Upper lobe of left lung (tissue), 6 donors: ENCODE measurements at regions not wholly inside any gene's neighbourhood (a gene's known extent, or its start where the extent isn't known, plus 50 kb on each side); places are given as distances from the start of the nearest gene placed in this dataset.

Source experiments
- ATAC-seq, 2 donors: fragments of 200-7000 bp; cut with Tn5 transposase; one replicate each; pipeline ENCODE4 v1.9.1; 2022; ENCODE audit warnings: mild to moderate bottlenecking in 2 of 2, moderate library complexity in 2 of 2; ENCODE audit not compliant: low FRiP score in 2 of 2
- DNase-seq, 2 donors: peaks; one replicate each; pipeline ENCODE4 v3.0.0-alpha.2; 2019 to 2020
- H3K27ac ChIP-seq, 4 donors: fragments of 200-600 bp; sonication (generic); one replicate each; pipeline ENCODE4 v1.5.1; 2016 to 2019
- H3K27me3 ChIP-seq, 4 donors: fragments of 200-600 bp; sonication (generic); one replicate each; pipeline ENCODE4 v1.5.1; 2017 to 2019
- H3K36me3 ChIP-seq, 4 donors: fragments of 200-600 bp; sonication (generic); one replicate each; pipeline ENCODE4 v1.5.1; 2016 to 2019
- H3K4me1 ChIP-seq, 4 donors: fragments of 200-600 bp; sonication (generic); one replicate each; pipeline ENCODE4 v1.5.1; 2018 to 2019
- H3K4me3 ChIP-seq, 4 donors: fragments of 200-600 bp; sonication (generic); one replicate each; pipeline ENCODE4 v1.5.1; 2017 to 2019; ENCODE audit warnings: mild to moderate bottlenecking in 2 of 4, moderate library complexity in 1 of 4
- H3K9me3 ChIP-seq, 4 donors: fragments of 200-600 bp; sonication (generic); one replicate each; pipeline ENCODE4 v1.5.1; 2018 to 2019
- EP300 ChIP-seq, 4 donors: sonication (generic); formaldehyde crosslinking; IDR thresholded peaks; one replicate each; pipeline ENCODE4 v1.5.1; 2017; ENCODE audit warnings: antibody characterized with exemption in 4 of 4, control low read depth in 2 of 4
- POLR2A ChIP-seq, 4 donors: fragments of 450-650 bp; IDR thresholded peaks; one replicate each; pipeline ENCODE4 v1.5.1; 2016 to 2017; ENCODE audit warnings: antibody characterized with exemption in 4 of 4, mild to moderate bottlenecking in 2 of 4
- POLR2AphosphoS5 ChIP-seq, 2 donors: sonication (generic); formaldehyde crosslinking; IDR thresholded peaks; one replicate each; pipeline ENCODE4 v1.5.1; 2017; ENCODE audit warnings: antibody characterized with exemption in 2 of 2
- WGBS, 2 donors: methylation state at CpG; one replicate each; pipeline ENCODE4 v1.1.5; 2017 to 2018; 5-methylcytosine and 5-hydroxymethylcytosine counted together
- TF ChIP-seq, protein P1 (sequence below), 6 experiments: fragments of 450-650 bp in 4 of 6; fragments of 200-600 bp in 2 of 6; sonication (generic) in 2 of 6; IDR thresholded peaks; one replicate each; pipeline ENCODE4 v1.5.1; 2016 to 2019; ENCODE audit warnings: antibody characterized with exemption in 6 of 6
- donor health status: DM: no; HTN: no; CAD: no; lungs with moderate emphysema.
- donor health status: DM: no; HTN: yes; CAD: no; lungs with severe emphysema.

DNA sequence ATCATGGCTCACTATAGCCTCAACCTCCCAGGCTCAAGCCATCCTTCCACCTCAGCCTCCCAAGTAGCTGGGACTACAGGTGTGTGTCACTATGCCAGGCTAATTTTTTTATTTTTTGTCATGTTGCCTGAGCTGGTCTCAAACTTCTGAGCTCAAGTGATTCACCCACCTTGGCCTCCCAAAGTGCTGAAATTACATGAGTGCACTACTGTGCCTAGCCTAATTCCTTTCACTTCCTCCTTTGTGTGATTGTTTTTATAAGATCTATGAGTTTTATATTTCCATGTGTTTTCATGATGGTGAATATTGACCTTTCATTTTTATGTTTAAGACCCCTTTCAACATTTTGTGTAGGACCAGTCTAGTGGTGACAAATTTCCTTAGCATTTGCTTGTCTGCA is 55.2 kb upstream of the IL12B start:
- ATAC-seq (no peak), DNase-seq (no peak)
- Histone ChIP-seq H3K4me1 (no peaks in the 10 kb centered on the region), H3K4me3 (no peak overlapping the region), H3K27me3 (no peaks in the 10 kb centered on the region), H3K36me3 (no peaks in the 10 kb centered on the region), H3K9me3 (peaks cover 7 to 28% (median 20%) of the 10 kb centered on the region in 4 donors), H3K27ac (no peak overlapping the region)
- TF ChIP-seq, protein P1, sequence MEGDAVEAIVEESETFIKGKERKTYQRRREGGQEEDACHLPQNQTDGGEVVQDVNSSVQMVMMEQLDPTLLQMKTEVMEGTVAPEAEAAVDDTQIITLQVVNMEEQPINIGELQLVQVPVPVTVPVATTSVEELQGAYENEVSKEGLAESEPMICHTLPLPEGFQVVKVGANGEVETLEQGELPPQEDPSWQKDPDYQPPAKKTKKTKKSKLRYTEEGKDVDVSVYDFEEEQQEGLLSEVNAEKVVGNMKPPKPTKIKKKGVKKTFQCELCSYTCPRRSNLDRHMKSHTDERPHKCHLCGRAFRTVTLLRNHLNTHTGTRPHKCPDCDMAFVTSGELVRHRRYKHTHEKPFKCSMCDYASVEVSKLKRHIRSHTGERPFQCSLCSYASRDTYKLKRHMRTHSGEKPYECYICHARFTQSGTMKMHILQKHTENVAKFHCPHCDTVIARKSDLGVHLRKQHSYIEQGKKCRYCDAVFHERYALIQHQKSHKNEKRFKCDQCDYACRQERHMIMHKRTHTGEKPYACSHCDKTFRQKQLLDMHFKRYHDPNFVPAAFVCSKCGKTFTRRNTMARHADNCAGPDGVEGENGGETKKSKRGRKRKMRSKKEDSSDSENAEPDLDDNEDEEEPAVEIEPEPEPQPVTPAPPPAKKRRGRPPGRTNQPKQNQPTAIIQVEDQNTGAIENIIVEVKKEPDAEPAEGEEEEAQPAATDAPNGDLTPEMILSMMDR (IDR thresholded peaks at IDR 0.05), result no peak
- no peak for TF ChIP-seq EP300 (IDR thresholded peaks at IDR 0.05)
- TF ChIP-seq POLR2A (IDR thresholded peaks at IDR 0.05), result no peak
- no peak for TF ChIP-seq POLR2AphosphoS5 (IDR thresholded peaks at IDR 0.05)

DNA sequence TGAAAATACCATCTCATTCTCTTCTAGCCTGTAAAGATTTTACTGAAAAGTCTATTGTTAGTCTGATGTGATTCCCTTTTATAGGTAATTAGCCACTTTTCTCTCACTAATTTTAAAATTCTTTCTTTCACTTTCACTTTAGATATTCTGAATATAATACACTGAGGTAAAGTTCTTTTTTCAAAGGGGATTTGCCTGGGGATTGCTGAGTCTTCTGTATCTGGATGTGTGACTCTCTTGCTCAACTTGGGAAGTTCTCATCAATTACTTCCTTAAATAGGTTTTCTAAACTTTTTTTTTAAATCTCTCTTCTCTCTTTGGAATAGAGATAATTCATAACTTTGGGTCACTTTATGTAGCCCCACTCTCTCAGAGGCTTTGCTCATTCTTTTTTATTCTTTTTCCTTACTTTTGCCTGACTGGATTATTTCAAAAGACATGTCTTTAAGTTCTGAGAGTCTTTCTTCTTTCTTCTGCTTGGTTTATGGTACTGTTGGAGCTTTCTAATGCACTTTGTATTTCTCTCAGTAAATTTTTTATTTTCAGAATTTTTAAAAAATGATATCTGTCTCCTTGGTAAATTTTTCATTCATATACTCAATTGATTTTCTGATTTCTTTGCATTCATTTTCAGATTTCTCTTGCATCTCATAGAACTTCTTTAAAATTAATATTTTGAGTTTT is 55.9 kb upstream of the IL12B start:
- Histone ChIP-seq H3K9me3 (peaks cover 7 to 28% (median 20%) of the 10 kb centered on the region in 4 donors), H3K27me3 (no peaks in the 10 kb centered on the region), H3K36me3 (no peaks in the 10 kb centered on the region), H3K4me1 (no peaks in the 10 kb centered on the region), H3K27ac (no peak overlapping the region), H3K4me3 (no peak overlapping the region)
- DNase-seq (no peak), ATAC-seq (no peak)
- no peak for TF ChIP-seq POLR2A (IDR thresholded peaks at IDR 0.05)
- TF ChIP-seq EP300 (IDR thresholded peaks at IDR 0.05), result no peak
- no peak for TF ChIP-seq POLR2AphosphoS5 (IDR thresholded peaks at IDR 0.05)
- TF ChIP-seq, protein P1 (IDR thresholded peaks at IDR 0.05), result no peak

DNA sequence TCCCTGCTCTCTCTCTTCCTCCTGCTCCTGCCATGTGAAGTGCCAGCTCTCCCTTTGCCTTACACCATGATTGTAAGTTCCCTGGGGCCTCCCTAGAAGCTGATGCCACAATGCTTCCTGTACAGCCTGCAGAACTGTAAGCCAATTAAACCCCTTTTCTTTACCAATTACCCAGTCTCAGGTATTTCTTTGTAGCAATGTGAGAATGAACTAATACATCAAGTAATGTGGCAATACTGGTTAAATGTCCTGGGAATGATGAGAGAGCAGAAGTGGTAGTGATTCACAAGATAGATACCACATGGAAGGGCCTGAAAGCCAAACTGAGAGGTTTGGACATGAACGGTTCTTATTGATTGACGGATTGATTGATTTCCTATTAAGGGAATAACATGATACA is 62.6 kb upstream of the IL12B start:
- TF ChIP-seq, protein P1 (IDR thresholded peaks at IDR 0.05), result no peak
- TF ChIP-seq POLR2AphosphoS5 (IDR thresholded peaks at IDR 0.05), result no peak

DNA sequence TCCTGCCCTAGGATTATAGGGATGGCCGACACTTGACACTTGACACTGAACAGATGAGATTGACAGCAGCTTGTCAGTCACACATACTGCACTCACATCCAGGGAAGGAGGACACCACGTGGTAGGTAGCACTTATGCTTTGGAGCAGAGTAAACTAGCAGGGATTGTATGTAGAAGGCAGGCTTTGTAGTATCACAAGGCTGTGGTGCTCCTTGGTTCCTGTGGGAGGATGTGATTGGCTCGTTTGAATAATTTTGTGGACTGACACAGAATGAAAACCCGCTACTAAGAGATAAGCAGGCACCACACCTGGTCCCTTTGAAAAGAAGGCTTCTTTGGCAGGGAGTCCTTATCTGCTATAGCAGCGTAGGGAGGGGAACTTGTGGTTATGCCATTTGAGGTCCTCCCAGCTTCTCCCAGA is 63.6 kb upstream of the IL12B start:
- TF ChIP-seq EP300 (IDR thresholded peaks at IDR 0.05), result no peak
- no peak for TF ChIP-seq POLR2A (IDR thresholded peaks at IDR 0.05)
- TF ChIP-seq, protein P1 (IDR thresholded peaks at IDR 0.05), result no peak
- no peak for TF ChIP-seq POLR2AphosphoS5 (IDR thresholded peaks at IDR 0.05)
- H3K27me3 ChIP-seq, result no peaks in the 10 kb centered on the region
- WGBS, 2 donors, result 55% methylated on average over 5 of the region's 5 CpGs

More for the DNA sequence above, 62.6 kb upstream of the IL12B start:
- H3K4me1 ChIP-seq, result no peaks in the 10 kb centered on the region
- DNase-seq (no peak), ATAC-seq (no peak)
- WGBS, 2 donors, result 93 to 94% methylated on average over 2 of the region's 2 CpGs
- peaks cover 0 to 4% (median under 1%) of the 10 kb centered on the region in 4 donors for H3K9me3 ChIP-seq
- H3K36me3 ChIP-seq, result no peaks in the 10 kb centered on the region
- H3K27ac ChIP-seq, result no peak overlapping the region
- no peak overlapping the region for H3K4me3 ChIP-seq
- H3K27me3 ChIP-seq, result no peaks in the 10 kb centered on the region

DNA sequence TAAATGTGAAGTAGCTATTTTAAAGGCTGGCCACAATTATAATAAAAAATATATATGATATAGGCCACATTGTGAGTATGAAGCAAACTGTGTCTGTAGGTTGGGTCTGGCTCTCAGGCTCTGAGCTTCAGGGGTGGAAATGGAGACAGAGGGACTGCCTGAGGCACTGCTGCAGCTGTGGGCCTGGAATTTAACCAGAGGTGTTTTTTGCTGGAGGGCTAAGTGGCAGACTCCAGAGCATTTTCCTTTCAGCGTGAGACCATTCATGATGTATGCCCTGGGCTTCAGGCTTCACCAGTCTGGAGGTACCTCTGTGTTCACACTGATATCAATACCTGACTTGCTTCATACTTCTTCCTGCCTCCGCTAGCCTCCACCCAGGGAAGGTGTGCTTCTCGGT is 64.9 kb upstream of the IL12B start:
- WGBS, 2 donors, result 90 to 91% methylated on average over 3 of the region's 3 CpGs
- ATAC-seq, result no peak
- TF ChIP-seq, protein P1 (IDR thresholded peaks at IDR 0.05), result no peak
- no peak for TF ChIP-seq POLR2AphosphoS5 (IDR thresholded peaks at IDR 0.05)

More for the DNA sequence above, 63.6 kb upstream of the IL12B start:
- Histone ChIP-seq H3K4me1 (no peaks in the 10 kb centered on the region), H3K27ac (no peak overlapping the region), H3K4me3 (no peak overlapping the region), H3K9me3 (no peaks in the 10 kb centered on the region), H3K36me3 (no peaks in the 10 kb centered on the region)
- DNase-seq (no peak), ATAC-seq (no peak)

More for the DNA sequence above, 64.9 kb upstream of the IL12B start:
- Histone ChIP-seq H3K9me3 (no peaks in the 10 kb centered on the region), H3K27me3 (no peaks in the 10 kb centered on the region), H3K4me3 (no peak overlapping the region), H3K4me1 (no peaks in the 10 kb centered on the region), H3K27ac (no peak overlapping the region), H3K36me3 (no peaks in the 10 kb centered on the region)
- DNase-seq, result no peak
